EL (cell line): ENCODE measurements at regions not wholly inside any gene's neighbourhood (a gene's known extent, or its start where the extent isn't known, plus 50 kb on each side); places are given as distances from the start of the nearest gene placed in this dataset.
"Not testable (repeated sequence)": the region's sequence is repeated elsewhere in the genome, so short reads cannot be mapped to it uniquely, and the experiment has no call there.

Source experiments
- DNase-seq: peaks from one replicate; pipeline ENCODE4 v3.0.0-alpha.2; 2016

DNA sequence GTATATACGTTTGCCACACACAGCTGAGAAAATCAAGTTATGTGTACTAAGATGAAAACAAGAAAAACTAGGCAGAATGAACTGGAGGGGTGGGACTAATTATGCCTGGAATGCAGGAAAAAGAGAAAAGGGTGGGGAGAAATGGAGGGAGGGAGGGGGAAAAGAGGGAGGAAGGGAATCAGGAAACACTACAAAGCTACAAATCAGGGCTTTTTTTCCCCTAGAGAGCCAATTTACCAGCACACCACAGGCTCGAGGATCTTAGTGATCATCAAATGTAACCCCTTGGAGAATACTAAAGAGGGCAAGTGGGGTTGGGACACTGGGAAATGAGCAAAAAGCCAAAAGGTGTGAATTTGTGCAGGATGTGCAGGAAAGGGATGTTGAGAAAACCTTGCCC lies 451.9 kb downstream of the SMARCA1 start:
- no peak for DNase-seq

DNA sequence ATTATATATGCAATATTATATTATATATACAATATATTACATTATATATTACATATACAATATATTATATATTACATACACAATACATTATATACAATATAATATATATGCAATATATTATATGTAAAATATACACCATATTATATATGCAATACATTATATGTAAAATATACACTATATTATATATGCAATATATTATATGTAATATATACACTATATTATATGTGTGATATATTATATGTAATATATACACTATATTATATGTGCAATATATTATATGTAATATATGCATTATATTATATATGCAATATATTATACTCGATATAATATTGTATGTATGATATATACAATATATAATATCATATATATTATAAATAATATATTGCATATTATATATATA lies 457.4 kb downstream of the SMARCA1 start:
- no peak for DNase-seq

DNA sequence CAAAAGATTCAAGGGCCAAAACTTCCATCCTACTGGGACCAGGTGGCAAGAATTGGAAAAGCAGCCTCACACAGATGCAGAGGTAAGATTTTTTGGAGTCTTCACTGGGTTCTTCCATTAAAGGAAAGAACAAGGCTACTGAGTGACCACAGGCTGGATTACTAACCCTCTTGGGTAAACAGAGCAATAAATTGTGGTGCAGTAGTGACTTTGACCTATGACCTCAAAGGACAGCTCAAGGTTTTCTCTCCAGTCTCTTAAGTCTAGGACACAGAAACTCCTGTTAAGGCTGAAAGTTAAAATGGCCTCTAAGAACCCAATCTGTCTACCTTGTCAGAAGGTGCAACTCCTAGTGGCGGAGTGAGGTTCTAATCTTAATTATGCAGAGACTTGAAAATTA lies 464.9 kb downstream of the SMARCA1 start:
- no peak for DNase-seq

DNA sequence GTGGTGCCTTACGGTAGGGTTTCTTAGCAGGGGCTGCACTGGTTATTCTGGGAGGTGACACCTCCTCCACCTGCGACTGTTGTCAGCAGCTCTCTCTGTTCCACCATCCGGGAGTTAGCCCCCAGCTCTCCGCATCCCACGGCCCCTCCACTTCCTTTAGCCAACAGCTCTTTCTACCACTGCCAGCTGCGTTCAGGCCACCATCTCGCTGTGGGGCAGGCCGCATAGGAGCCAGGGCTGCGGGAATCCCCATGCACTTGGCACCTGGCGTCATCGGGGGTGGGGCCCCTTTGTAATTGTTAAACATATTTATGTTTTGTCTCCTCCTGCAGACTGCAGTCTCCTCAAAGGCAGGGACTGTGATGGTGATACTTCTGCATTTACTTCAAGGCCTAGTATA lies 480.2 kb downstream of the SMARCA1 start:
- no peak for DNase-seq

DNA sequence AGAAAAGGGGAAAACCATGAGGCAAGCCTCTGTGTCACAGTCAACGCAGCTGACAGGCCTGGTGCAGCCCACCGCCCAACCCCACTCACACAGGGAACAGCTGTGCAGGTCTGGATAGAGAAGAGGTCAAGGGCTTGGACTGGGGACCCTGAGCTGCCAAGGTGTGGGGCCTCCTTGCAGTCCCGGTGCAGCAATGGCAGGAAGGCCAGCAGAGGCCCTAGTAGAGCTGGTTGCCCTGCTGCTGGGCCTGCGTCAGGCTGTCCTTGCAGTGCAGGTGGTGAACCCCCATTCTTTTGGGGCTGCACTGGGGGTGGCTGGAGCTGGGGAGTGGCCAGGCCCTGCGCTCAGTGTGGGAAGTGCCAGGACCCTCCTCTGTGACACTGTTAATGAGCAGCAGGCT lies 482.0 kb downstream of the SMARCA1 start:
- DNase-seq: no peak

DNA sequence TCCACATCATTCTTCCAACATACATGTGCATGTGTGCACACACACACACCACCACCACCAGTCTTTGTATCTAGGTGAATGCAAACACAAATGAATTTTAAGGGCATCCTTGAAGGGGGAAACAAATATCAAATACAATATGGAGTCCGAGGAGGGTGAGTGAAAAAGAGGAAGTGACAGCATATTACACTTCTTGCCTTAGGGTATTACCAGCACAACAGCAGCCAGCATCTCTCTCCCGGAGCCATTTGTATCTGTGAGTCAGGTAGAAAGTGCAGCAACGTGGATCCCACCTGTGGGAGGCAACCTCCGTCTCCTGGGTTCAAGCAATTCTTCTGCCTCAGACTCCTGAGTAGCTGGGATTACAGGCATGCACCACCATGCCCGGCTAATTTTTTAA lies 483.2 kb downstream of the SMARCA1 start:
- no peak for DNase-seq

DNA sequence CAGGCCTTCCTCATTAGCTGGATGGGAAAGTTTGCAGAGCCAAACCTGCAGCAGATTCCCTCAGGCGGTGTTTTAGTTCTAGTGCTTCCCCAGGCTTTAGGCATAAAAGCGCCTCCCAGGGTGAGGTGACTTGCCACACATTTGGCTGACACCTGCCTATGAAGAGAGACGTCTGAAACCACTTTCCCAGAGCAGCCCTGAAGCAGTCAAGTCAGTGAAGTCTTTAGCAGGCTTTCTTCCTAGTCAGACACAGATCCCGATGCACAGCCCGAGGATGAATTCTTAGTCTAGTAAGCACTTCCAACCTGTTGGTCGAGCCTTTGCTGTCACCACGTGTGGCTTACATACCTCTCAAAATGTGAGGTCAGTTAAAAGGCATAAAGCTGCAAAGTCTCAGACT lies 484.1 kb downstream of the SMARCA1 start:
- DNase-seq: no peak

DNA sequence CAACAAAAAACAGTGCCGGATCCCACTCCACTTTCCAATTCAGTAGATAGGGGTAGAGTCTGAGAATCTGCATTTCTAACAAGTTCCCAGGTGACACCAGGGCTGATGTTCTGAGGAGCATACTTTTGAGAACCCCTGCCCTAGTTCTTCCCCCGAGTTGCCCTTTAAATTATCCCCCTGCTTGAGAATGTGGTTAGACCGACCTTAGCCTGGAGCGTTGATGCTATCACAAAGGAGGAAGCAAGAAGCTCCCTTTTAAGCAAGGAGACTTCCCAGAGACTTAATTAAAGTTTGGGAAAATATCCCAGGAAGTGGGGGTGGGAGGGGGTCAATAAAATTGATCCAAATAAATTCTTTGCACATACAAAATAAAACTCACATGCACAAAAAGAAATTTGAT lies 485.9 kb downstream of the SMARCA1 start:
- no peak for DNase-seq

DNA sequence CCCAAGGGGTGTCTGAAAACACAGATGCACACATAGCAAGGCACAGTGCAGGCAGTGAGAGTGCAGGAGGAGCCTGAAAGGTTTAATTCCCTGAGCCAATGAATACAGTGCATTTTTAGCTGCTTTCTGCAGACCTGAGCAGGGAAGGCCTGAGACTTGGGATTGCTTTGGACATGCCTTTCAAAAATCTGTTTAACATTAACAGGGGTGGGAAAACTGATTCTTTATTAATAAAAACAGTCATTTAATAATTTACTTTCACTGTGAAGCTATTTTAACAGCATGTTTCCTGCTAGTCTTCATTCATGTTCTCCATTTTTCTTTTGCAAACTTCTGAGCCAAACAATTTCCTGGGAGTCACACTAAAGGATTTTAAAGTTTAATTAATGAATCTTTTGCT lies 488.1 kb downstream of the SMARCA1 start:
- no peak for DNase-seq

DNA sequence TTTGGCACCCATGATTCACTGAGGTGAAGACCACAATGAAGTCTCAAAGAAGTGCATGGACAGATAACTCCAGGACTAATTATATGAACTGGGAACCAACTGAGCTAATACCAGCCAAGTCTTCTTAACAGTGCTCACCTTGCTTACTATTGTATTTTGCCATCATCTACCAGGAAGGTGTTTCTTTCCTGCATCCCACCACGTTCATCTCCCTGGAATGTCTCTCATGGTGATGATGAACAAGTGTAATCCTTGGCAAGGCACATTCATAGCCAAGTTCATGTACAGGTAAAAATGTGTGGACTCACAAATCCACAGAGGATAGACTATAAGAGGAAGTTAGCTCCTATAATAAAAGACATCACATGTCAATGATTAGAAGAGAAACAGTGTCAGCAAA lies 489.1 kb downstream of the SMARCA1 start:
- no peak for DNase-seq

DNA sequence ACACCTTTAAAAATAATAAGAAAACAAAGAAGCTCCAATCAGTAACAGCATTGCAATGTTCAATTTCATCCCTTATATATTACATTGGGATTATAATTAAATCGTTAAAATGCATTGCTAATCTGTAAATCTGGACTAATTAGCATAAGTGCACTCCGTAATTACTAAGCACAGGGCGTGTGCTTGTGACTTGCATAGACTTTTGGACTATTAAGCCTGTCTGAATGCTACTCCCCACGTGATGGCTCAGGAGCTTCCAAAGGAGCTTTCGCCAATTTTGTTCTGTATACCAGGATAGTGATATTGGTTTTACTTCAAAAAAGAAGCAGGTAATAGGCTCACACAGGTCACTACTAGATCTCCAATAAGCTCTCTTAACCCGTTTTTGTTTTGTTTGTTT lies 497.1 kb downstream of the SMARCA1 start:
- DNase-seq: no peak

DNA sequence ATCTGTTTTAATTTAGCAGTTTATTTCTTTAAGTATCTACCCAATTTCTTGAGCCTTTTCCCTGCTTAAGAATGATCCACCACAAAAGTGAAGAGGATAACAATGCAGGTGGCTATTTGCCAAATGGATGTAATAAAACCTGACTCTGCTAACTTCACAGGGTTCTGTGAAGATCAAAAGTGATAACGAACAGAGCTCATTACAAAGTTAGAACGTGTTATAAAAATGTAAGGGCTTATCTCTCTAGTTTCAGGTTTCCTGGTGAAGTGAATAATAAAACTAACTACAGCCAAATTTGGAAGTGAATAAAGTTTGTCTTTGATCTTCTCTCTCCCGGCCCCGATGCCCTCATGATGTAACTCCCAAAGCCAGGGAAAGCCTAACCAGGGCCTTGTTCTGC lies 497.9 kb downstream of the SMARCA1 start:
- no peak for DNase-seq

DNA sequence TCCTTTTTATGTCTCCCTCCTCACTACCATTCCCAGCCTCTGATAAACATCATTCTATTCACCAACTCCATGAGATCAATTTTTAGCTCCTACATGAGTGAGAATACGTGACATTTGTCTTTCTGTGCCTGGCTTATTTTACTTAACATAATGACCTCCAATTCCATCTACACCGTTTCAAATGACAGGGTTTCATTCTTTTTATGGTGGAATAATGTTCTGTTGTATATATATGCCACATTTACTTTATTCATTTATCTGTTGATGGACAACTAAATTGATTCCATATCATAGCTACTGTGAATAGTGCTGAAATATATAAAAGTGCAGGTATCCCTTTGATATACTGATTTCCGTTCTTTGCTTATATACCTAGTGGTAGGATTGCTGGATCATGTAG lies 503.9 kb downstream of the SMARCA1 start:
- no peak for DNase-seq

DNA sequence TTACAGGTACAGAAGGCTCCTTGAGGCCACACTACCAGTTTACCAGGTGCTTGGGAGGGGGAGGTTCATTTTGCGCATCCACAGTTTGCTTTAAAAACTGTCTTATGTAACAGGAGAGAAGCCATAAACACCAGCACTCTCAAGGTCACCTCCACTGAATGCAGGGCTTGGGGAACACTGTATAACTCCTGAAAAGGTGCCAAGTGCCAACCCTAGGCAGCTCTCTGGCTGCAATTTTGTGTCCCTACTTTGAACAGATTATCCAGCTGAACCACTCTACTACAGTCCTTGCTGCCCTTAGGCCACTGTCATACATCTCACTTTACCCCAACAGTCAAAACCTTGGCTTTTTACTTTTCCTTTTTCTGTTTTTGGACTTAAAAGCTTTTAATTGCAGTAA lies 507.9 kb downstream of the SMARCA1 start:
- no peak for DNase-seq

DNA sequence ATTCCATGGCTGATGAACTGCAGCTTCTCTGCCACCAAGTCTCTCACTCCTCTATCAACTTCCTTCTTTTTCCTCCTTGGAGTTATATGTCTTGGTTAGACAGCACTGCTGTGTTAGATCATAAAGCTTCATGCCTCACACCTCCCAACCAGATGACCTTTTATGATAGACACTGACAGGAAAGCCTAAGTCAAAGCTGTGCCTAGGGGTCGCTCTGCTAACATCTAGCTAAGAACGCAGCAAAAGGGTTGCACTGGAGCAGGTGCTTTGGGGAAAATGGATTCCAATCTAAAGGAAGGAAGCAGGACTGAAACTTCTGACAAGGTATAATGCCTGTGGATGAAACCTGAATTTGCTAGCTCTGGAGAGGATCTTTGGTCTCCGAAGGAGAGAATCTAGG lies 509.7 kb downstream of the SMARCA1 start:
- no peak for DNase-seq

DNA sequence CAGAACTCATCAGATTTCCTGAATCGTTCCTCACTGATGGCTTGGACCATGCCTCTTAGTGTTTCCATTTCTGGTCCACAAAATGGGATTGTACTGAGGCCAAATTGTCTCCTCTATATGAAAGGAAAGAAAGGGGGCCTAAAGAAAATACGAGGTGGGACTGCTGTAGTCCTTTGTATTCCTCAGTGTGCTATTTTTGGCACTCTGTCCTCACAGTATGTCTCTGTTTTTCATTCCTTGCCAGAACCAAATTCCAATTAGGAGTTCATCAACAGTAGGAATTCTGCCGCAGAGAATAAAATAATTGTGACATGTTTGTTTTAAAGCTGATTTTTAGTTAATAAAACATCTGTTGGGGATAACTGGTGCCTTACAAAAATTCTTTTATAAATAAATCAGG lies 515.7 kb downstream of the SMARCA1 start:
- no peak for DNase-seq

DNA sequence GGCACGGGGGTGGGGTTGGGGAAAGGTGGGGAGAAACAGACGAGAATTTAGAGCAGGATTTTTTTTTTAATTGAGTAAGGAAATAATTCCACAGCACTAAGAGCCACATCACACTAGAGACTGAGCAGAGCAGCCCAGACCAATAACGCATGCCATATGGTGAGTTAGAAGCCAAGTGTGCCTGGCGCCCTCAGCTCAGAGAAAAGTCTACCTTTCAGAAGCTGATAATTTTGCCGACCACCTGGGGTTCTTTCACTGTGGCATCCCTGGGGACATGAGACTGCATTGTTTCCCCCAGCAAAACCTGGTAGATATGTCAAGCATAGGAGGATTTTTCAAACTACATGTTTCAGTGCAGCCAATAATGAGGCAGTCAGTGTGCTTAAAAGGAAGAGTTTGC lies 516.8 kb downstream of the SMARCA1 start:
- no peak for DNase-seq

DNA sequence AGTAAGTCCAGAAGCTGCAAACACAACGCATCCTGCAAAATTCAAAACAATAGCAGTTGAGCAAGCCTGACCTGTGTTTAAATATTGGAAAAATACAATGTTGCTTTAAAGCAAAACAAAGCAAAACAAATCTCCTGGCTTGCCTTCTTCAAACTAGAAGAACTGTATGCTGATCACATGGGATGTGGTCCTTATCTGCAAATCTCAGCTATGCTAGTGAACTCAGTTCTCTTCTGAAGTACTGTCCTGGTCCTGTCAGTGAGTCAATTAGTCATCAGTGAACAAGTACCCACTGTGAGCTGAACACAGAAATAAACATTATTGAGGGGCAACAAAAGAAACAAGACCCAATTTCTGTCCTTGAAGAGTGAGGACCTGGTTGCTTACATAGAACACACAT lies 522.5 kb downstream of the SMARCA1 start:
- DNase-seq: no peak

DNA sequence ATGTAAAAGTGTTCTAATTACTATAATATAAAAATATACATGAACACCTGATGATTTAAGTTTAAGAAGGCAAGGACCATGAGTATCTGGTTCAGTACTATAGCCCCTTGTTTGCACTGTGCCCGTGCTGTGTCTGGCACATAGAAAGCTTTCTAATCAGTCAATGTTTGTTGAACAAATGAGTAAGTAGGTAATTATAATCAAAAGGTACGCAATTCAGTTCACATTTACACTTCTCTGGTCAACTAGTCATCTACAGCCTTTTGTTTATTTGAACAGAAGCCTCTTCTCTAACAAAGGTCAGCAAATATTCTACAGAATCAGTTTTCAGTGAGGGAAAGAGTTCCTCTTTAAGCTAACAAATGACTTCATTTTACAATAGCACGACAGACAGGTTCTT lies 523.3 kb downstream of the SMARCA1 start:
- no peak for DNase-seq

DNA sequence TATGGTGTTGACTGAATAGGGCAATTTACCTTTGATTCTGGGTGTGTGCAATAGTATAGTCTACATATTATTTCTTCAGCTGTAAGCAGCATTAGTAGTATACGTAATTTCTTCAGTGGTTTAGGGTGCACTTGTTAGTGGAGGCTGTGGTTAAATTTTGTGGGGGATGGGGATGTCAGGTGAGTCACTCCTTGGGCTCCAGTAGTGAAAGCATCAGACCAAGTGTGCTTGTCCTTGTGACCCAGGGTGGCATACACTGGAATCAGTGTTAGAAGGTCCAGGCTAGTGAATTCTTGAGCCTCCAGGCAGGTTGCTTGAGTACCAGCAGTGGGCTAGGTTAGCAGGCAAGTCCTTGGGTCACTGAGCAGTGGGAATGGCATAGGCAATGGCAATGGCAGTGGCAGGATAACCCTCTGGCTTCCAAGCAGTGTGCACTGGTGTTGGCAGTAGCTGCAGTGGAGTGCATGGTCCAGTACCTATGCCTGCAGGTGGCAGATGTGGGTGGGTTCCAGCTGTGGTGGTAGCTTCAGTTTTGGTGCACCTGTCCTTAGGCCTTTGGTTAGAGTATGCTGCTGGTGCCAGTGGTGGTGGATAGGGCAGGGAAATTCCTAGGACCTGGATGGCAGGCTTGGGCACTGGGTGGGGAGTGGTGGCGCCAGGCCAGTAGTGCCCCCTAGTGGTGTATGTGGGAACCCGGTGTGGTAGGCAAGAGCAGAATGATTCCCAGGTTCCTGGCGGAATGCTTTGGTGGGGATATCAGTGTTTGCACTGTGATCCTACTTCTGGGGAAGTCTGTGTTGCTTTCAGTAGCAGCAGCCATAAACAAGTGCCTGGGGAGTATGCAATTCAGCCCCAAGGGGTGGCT lies 531.0 kb downstream of the SMARCA1 start:
- no peak for DNase-seq

DNA sequence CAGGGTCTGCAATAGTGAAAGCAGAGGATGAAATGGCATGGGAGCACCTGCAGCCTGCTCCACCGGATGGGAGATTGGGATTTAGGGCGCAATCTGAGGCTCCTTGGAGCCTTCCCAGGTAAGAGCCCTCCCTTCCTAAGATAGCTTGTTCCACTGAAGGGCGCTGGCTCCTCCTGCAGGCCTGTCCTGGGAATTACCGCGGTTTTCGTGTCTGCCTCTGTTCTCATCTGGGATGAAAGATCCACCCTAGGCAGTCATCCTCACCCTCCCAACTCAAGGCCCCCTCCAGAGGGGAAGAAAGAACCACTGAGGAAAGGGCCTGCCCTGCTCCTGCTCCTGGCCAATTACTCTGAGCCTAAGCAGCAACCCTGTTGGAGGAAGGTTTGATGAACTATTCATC lies 547.5 kb downstream of the SMARCA1 start:
- no peak for DNase-seq

DNA sequence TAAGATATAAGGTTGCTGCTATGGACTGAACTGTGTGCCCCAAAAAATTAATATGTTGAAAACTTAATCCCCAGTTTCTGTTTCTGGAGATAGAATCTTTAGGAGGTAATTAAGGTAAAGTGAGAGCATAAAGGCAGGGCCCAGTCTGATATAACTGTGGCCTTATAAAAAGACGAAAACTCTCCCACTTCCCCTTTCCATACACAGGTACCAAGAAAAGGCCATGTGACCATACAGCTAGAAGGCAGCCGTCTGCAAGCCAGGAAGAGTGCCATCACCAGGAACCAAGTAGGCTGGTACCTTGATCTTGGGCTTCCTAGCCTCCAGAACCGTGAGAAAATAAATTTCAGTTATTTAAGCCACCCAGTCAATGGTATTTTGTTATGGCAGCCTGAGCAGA lies 550.3 kb downstream of the SMARCA1 start:
- no peak for DNase-seq

DNA sequence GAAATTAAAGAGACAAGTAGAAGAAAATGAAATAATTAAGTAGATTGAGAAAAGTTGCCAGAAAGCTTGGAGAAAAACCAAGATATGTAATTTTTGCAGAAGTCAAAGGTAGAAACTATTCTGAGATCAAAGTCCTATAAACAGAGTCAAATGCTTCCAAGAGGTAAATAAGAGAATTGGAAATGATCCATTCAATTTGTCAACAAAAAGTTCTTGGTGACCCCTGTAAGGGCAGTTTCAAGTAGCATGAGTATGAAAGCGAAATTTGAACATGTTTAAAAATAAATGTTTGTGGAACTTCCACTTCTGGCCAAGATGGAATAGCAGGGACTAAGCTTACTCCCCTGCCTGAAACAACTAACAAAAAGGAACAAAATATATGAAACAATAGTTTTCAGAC lies 562.0 kb downstream of the SMARCA1 start:
- DNase-seq: no peak

DNA sequence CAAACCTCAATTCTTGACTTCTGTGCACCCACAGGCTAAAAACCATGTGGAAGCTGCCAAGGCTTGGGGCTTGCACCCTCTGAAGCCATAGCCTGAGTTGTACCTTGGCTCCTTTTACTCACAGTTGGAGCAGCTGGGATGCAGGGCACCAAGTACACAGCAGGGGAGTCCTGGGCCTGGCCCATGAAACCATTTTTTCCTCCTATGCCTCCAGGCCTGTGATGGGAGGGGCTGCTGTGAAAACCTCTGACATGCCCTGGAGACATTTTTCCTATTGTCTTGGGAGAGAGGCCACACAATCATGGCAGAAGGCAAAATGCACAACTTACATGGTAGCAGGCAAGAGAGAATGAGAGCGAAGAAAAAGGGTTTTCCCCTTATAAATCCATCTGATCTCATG lies 568.6 kb downstream of the SMARCA1 start:
- not testable (repeated sequence) for DNase-seq

DNA sequence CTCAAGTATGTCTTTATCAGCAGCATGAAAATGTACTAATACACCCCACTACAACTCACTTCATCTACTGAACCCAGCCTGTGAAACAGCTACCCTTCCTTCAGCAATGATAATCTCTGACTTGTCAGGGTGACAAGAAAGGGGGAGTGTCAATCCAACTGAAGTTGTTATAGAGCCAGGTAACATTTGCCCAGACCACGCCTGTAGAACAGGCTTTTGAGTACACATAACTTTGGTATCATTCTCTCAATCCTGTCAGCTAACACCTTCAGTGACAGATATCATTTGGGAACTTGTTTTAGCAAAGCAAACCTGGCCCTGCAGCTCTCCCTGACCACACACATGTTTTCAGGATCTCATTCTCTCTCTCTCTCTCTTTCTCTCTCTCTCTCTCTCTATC lies 592.2 kb downstream of the SMARCA1 start:
- no peak for DNase-seq
